PFSK-1 (cell line): ENCODE measurements at regions not wholly inside any gene's neighbourhood (a gene's known extent, or its start where the extent isn't known, plus 50 kb on each side); places are given as distances from the start of the nearest gene placed in this dataset.

Experiments used
- FOXP2 ChIP-seq: optimal IDR thresholded peaks from 2 replicates; pipeline ENCODE3; 2011; ENCODE audit warnings: borderline replicate concordance, control low read depth, inconsistent platforms; ENCODE audit not compliant: insufficient read depth; ENCODE audit errors: extremely low read length, extremely low read depth
- POLR2AphosphoS5 ChIP-seq: IDR thresholded peaks from 2 replicates; pipeline ENCODE4 v1.6.1; 2012; ENCODE audit warnings: low read depth, mild to moderate bottlenecking, control low read depth, low read length, moderate library complexity
- REST ChIP-seq, 2 experiments: IDR thresholded peaks; 2 replicates each; pipeline versions ENCODE4 v1.6.1 to v1.8.0; 2011 to 2012; ENCODE audit warnings: low read depth in 2 of 2, low read length in 2 of 2, control low read depth in 1 of 2, inconsistent platforms in 1 of 2, mild to moderate bottlenecking in 1 of 2, moderate library complexity in 1 of 2; ENCODE audit not compliant: insufficient read depth in 1 of 2
- SIN3A ChIP-seq: IDR thresholded peaks from 2 replicates; pipeline ENCODE4 v1.6.1; 2012; ENCODE audit warnings: mild to moderate bottlenecking, low read length, moderate library complexity, borderline replicate concordance; ENCODE audit not compliant: insufficient read depth
- TAF1 ChIP-seq: IDR thresholded peaks from 2 replicates; pipeline ENCODE4 v1.6.1; 2012; ENCODE audit warnings: low read length, control low read depth, borderline replicate concordance; ENCODE audit not compliant: insufficient read depth

- TF ChIP-seq FOXP2, result no peak
- no peak for TF ChIP-seq TAF1
- no peak for TF ChIP-seq POLR2AphosphoS5
- TF ChIP-seq REST (IDR thresholded peaks at IDR 0.05; ENCODE audit: insufficient read depth in 1 of 2, low read depth in 2 of 2, low read length in 2 of 2), result no peak
- TF ChIP-seq SIN3A, result no peak
These were observed 263.2 kb upstream of the TGFBR2 start for GRCh38 chr3:30343067-30343831.
